Hematopoietic multipotent progenitor cell (in vitro differentiated cells): ENCODE measurements at regions not wholly inside any gene's neighbourhood (a gene's known extent, or its start where the extent isn't known, plus 50 kb on each side); places are given as distances from the start of the nearest gene placed in this dataset. TPM values are rescaled to one million over a fixed set of nuclear protein-coding genes. Genes with fewer than 3 reads are reported as not detected.
A peak's percentile ranks its signal among the peaks of the same experiment; 100 is the strongest.

ENCODE experiments used
- DNase-seq, 3 donors: peaks; one replicate each; pipeline ENCODE4 v3.0.0-alpha.2; 2011 to 2015; ENCODE audit warnings: low read depth in 2 of 3, low spot score in 2 of 3
- small RNA-seq: library from RNA; depleted of rRNA; stranded (forward); fragments of <200 nt; gene quantifications from one replicate; pipeline ENCODE3, GENCODE V24; 2012

- DNase-seq, result no peak
These were observed 54.0 kb upstream of the SLC30A5 start for GRCh38 chr5:69039829-69040228.

- no peak for DNase-seq
These were observed 51.3 kb upstream of the SLC30A5 start for GRCh38 chr5:69042500-69042899.

GRCh38 chr5:69042915-69043654 is 50.7 kb upstream of the SLC30A5 start:
- peak; percentile 91 to 97 (median 92) for DNase-seq

GRCh38 chr5:69043655-69043996 is 50.2 kb upstream of the SLC30A5 start:
- DNase-seq, result no peak

Small RNAs in the stretch of these regions (small RNA-seq; reads per million reads assigned to genes)
- gene RF00096, result not detected
- not detected for gene RN7SKP251
- gene VWA8P1, result not detected
